Activated CD4-positive, alpha-beta T cell treated with anti-CD3 and anti-CD28 coated beads, Interleukin-2, amount 50 U/mL, for 16 hours (primary cell): ENCODE measurements at regions not wholly inside any gene's neighbourhood (a gene's known extent, or its start where the extent isn't known, plus 50 kb on each side); places are given as distances from the start of the nearest gene placed in this dataset.
A peak's percentile ranks its signal among the peaks of the same experiment; 100 is the strongest.
"Not testable (repeated sequence)": the region's sequence is repeated elsewhere in the genome, so short reads cannot be mapped to it uniquely, and the experiment has no call there.

Source experiments
- DNase-seq: peaks from one replicate; pipeline ENCODE4 v3.0.0-alpha.2; 2020

DNA sequence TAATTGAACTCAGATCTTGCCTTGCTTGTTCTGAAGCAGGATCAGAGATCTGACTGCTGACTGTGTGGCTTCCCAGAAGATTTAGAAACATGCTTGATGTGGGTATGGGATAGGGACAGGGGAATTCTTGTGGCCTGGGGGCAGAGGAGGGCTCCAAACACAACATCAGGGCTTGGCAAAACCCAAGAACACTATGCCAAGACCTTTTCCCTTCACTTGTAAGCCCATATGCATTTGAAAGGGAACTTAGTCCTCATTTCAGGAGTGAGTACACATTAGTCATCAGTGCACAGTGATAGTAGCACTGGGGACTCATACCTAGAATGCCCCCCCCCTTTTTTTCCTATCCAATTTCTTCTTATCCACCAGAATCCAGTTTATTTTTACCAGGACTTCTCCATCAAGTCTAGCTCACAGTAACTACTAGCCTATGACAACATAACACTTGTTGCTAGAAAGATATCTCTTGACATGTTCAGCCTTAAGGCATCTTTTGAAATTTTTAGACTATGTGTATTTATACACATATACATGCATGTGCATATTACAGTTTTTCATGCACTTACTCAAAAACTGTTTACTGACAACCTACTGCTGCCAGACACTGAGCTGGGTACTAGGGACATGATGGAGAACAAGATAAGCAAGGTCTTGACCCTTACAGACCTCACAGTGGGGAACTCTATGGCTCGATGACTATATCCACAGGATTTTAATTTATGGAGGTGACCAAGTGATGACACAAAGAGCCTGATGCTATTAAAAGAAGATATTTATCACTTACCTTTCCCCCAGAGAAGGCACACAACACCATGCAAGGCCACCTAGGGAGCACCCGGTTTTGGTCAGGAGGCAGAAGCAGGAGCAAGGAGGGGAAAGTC lies 158.3 kb upstream of the MAP3K1 start:
- DNase-seq = peak; percentile 17

DNA sequence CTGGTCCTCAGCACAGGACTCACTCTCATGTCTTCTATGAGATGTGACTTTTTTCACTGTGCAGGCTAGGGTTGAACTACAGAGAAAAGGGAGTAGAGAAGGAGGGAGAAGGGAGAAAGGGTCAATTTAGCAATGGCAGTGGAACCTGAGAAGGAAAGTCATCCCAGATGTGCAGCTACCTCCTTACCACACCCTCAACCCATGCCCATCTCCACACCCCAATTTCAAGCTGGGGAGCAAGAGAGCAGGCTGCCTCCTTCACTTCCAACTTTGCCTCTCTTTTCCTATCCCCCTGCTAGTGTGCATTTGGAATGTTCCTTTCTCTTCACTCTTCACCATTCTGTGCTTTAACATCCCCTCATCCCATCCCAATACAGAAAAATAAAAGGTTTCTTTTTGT lies 163.5 kb upstream of the MAP3K1 start:
- no peak for DNase-seq

DNA sequence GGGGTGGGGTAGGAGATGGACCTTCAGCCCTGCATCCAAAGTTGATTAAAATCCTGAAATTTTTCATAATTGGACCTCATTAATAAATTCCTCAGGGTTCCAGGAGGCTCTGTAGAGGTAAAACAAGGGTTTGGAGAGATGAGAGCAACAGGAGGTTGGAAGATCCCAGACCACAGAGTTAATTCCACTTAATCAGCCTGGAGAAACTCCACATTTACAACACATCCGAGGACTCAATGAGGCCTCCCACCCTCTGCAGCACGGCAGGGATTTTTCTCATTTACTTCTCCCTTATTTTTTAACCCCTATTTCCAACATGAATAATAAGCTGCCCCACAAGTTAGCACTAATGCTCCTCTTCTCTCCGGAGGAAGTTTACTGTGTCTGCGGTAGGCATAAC lies 165.0 kb upstream of the MAP3K1 start:
- no peak for DNase-seq

DNA sequence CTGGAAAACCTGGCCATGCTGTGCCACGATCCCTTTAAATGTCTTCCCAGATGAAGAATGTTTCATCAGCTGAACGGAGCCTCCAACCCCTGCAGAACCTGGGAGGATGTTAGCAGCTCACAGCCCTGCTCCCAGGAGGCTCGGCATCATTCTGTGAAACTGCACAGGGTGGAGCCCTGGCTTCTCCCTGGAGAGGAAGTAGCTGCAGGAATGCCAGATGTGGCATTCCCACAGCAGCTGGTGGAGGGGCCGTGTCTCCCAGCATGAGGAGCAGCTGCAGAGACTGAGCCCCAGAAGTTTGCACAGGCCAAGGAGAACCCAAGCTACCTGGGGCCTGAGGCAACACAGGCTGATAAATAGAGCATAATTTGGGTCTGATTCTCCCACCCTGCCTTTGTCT lies 165.8 kb upstream of the MAP3K1 start:
- DNase-seq = no peak

DNA sequence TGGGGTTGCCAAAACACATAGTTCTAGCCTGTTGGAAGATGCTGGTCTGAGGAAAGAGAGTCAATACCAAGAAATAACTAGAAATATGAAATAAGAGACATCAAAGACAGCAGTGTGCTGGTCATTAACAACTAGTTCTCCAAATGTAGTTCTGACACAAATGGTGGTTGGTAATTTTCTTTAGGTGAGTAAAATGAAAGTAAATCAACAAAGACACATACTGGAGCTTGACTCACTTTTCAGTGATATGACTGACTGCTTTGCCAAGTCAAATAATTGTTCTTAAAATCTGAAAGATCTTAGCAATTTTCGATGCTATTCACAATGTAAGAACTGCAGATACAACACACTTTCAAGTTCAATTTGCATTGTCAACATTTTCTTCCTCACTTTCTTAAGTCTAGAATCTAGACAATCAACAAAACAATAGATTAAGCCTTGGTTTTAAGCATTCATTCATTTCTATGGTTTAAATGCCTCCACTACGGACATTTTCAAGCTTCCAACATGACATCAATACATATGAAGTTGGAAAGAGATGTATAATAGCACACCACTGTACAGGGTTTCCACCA lies 166.8 kb upstream of the MAP3K1 start:
- no peak for DNase-seq

DNA sequence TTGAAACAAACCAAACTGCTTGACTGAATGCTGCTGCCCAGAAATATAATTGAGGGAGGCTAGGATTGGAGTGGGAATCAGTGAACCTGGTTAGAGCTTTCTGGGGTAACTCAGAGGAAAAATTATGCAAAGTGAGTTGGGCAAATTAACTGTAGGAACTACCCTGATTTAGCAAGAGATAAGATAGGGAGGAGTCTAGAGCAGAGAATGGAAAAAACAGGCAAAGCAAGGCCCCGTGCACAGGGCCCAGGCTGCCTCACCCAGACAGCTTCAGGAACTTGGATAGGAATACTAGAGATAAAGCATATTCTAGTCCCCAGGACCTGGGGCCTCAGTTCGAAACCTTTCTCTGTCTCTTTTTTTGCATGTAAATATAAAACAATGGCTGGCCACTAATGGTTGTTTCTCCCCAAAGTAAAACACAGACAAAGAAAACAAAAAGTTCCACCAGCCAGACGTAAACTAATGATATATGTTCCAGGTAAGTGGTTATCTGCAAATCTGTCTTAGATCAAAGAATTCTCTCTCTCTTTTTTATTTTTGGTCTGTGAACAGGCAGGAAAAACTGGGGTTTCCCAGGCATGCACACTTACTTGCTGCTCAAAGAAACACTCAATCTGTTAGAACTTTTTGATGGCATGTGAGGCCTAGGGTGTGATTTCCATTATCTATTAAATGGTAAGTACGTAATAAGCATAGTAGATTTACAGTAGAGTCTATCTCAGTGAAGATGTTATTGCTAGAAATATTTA lies 168.1 kb upstream of the MAP3K1 start:
- DNase-seq = no peak

DNA sequence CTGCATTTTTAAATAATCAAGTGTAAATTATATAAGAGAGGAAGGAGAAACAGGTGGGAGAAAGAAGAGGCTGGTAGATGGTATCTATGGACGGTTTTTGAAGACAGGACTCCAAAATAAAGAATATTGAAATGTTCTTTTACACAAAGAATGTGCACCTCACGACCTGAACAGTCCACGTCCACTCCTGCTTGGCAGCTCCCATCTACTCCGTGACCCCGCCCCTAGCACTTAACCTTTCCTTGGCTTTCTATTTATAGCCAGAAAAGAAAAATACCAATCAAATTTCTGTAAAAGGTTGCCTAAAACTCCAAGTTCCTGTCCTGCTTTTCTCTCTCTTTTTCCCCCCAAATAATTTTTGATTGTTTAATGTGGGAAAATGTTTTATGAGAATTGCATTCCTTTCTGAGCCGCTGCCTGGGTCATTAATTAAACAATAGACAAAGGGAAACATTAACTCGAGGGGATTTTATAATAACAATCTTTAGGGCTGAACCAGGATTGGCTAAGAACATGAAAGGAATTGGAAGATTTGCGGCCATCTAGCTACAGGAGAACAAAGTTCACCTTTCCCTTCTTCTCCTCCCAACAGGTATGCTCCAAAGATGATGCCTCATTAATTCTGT lies 173.6 kb upstream of the MAP3K1 start:
- no peak for DNase-seq

DNA sequence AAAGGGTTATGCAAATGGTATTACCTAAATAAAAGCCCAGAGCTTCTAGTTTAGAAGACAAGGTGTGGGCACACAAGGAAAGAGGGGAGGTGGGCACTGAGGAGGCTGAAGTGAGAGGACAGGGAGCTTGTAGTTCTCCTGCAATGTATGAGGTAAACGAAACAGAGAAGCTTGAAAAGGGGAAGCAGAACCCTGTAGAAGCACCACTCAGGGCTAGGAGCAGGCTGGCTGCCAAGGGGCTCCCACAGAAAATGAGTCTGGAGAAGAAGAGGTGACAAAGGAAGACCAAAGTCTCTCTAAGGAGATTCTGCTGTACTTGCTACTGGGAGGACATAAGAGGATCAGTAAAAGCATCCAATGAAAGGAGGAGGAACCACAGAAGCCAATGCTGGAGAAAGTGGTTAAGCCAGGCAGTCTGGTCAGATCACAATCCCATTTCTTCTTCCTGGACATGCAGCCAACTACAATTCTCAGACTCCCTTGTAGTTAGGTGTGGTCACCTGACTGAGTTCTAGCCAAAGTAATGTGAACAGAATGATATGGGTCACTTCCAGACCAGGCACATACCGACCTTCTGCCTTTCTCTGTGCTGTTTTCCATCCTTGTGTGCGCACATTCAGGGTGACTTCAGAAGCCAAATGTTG lies 174.5 kb upstream of the MAP3K1 start:
- no peak for DNase-seq

DNA sequence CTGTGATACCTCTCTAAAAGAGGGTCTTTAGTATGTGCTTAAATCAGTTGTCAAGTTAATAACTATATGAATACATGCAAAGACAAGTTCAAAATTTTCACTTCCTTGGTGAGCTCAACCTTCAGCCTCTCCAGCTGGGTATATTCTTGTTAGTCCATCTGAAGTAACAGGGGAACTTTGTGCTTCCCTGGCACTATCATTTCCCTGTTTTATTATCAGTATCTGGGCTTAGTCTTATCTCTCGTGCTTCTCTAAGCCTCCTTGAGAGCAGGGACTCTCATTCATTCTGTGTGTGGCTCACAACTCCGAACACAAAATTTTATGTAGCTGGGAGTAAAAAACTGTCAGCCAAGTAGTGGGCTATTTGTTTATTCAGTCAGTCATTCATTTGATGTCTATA lies 175.9 kb upstream of the MAP3K1 start:
- no peak for DNase-seq

DNA sequence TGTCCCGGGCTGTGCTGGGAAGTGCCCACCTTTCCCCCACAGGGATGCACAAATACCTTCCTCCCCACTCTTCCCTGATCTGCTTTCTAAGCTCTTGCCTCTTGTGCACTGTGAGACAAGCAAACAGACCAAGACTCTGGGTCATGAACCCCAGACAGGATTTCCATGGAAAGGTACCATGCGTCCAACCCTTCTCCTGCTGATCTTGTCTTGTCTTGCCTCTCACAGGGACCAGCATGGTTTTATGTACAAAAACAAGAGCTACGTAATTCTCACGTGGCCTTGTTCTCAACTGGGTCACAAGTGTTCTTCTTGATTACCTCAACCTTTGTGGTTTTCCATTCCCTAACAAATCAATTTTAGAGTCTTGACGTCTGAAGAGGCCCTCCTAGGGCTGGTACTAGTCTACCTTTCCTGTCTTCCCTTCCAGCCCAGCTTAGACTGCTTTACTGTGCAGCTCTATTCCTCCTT lies 176.5 kb upstream of the MAP3K1 start:
- no peak for DNase-seq

DNA sequence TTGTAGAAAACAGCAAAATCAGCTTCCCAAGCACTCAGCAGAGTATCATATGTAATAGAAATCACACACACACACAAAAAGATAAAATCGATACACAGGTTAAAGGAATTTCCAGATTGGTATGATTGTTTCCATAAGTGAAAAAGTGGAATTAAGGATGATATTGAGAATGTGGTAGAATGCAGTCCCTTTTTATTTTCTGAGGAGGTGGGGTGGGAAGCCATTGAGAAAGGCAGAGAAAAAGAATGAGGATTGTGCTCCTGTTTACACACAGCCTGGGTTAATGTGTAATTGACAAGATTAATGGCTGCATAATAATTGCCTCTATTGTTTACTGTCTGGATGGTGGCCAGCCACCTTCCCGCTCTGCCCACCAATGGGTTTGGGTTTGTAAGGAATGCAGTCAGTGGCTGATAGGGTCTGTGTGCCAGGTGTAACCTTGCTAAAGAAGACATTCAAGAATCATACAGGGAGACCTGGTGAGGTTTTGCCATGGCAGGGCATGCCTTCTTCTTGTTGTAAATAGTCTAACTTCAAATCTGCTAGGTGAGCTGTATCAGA lies 177.2 kb upstream of the MAP3K1 start:
- DNase-seq = no peak

DNA sequence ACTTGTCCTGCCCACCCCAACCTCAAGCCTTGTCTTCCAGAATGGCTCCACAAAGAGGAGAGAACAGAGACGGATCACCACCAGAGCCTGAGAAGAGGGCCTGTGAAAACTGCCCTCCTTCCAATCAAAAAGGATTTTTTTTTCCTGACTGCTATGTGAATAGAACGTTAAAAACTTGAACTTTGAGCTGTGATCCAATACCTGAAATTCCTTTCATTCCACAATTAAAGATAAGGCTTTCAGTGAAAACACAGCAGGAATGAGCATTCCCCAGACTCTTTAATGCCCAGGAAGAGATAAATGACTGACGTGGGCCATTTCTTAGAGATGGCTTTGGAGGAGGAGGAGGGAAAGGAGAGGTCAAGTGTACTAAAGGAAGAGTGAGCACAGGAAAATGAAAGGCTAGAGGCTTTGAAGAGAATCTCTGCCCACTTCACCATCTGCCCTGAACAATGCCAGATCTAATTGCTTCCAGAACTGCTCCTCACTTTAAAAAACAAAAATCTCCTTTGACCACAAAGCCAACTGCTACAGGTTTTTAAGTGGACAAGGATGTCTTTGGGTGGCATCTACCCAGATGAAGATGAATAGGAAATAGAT lies 177.9 kb upstream of the MAP3K1 start:
- DNase-seq = no peak

DNA sequence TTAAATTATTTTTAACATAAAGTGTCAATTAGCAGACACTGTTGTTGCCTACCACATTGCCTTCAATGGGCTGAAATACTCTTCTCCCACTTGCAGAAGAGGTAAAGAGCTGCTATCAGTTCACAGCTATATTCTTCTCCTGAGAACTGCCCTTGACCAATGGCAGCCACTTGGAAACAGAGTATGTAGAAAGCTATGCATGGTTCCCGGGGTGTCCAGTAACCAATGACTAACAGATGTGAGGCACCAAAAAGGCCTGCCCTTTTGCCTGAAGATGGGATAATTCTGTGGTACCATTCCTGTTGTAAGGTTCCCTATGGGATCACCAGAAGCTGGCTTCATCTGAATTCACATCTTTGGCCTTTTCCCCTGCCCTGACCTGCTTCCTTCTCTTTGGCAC lies 181.4 kb upstream of the MAP3K1 start:
- no peak for DNase-seq

DNA sequence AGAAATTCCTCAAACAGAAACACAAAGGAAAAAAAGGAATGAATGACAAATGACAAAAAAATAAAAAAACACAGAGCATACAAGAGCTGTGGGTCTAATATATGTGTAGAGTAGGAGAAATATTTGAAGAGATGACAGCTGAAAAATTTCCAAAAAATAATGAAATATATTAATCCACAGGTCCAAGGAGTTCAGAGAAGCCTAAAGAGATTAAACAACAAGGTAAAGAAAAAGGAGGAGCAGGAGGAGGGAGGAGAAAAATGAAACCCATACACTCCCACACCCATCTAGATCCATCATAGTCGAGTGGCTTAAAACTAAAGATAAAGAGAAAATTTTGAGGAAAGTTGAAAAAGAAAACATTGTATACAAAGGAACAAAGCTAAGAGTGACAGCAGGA lies 182.4 kb upstream of the MAP3K1 start:
- no peak for DNase-seq

DNA sequence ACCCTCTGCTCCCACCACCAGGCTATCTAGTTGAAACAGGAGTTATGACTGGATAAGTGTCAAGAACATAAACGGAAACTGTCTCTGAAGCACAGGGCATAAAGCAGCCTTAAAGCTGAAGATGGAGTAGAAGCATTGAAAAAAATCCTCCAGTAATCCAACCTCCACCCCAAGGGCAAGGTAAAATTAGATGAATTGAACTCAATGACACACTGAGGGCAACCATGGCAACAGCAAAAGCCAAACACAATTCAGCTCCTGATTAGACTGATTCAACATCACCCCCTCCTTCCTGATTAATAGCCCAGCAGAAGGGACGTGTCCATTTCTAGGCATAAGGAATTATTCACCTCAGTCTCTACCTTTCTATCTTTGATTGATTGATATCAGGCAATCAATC lies 183.2 kb upstream of the MAP3K1 start:
- no peak for DNase-seq

DNA sequence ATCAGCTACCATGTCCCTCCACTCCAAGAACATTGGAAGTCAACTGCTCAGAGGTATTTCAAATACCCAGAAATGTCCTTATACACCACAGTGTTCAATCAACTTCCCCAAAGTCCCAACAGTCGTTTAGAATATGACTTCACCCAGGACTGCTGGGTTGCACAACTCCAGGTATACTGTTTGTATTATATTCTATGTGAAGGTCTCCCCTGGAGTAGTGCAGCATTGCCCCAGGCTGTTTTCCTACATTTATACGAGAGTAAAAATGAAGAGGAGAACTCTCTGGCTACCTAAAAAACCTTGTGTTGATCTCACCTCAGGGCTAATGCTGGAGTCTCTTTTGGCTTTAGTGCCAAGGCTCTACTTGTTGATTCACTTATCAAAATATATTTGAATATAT lies 183.6 kb upstream of the MAP3K1 start:
- DNase-seq = no peak

DNA sequence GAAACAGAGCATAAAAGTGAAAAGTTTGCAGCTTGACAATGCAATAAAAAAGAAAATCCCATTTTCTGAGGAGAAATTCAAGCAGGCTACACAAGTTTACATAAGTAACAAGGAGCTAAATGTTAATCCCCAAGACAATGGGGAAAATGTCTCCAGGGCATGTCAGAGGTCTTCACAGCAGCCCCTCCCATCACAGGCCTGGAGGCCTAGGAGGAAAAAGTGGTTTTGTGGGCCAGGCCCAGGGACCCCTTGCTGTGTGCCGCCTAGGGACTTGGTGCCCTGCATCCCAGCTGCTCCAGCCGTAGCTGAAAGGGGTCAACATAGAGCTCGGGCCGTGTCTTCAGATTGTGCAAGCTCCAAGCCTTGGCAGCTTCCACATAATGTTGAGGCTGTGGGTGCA lies 186.7 kb upstream of the MAP3K1 start:
- not testable (repeated sequence) for DNase-seq

DNA sequence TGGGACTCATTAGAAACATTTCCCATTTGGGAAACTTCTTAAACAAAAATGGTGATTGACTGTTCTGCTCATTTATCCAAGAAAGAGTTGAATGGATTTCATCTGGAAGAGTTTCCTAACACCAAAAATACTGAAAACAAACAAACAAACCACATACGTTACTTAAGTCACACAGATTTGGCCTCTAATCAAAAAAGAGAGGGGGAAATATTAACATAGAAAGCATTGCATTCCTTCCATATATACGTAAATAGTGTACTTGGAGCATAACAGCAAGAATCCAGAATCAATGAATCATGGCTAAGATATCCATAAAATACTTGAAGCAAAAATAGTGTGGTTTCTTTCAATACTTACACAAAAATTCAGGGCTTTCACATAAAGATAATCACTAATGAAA lies 189.8 kb upstream of the MAP3K1 start:
- no peak for DNase-seq

DNA sequence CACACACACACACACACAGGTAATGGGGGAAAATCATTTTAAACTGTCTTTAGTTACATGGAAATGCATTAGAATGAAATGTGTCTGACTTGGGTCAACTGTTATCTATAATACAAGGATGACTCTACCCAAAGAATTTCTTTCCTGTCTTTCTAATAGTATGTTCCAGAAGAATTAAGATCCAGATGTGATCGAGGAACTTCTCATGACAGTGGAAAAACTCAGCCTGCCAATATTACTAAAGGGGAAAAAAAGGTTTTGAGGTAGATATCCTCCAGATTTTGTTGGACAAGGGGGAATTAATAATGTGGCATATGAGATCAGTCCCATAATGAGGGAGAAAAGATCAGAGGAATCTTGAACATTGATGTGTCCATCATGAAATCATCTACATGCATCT lies 190.6 kb upstream of the MAP3K1 start:
- no peak for DNase-seq

DNA sequence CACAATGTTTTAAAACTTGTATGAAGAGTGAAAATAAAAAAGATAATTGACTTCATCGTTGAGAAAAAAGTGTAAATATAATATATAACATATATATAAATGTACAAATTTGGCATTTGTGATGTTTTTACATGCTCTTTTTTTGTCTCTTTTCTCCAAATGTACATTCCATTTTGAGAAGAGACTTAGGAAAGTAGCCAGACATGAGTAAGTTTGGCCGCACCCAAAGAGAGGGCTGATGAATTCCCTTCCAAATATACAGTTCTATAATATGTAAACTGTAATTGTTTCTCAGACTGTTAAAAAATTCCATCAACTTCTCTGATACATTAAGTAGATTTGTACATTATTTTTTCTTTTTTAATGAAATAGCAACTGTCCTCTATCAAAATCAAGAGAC lies 193.2 kb upstream of the MAP3K1 start:
- no peak for DNase-seq

DNA sequence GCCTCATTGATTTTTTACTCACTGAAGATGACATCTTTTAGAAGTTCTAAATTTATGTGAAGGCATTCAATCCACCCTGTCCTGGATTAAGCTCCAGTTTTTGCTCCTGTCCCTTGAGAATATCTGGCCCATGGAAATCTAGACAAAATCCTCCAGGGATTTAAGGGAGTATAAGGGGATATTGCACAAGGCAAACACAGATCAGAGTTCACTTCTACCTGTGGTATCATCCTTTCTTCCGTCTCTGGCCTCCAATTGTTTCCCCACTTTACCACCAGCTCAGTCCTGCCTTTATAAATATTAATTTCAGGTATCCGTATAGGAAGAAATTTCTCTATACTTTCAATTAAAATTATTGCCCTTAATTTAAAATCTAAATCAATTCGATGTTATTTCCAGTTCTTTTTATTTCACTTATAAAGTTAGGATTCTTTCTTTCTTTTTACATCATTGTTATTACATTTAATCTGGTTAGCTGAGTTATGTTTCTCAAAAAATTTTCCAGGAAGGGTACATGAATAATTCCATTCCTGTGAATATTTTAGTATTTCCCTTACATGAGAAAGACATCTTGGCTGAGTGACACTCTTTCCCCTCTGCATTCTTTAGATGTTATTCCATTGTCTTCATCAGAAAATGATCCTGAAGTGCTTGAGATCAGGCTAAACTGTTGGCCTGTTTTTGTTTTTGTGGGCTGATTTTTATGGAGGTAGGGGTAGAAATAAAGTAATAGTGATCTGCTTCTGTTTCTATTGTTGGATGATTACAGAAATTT lies 194.3 kb upstream of the MAP3K1 start:
- DNase-seq = no peak
